GM19468 (cell line): ENCODE measurements at regions not wholly inside any gene's neighbourhood (a gene's known extent, or its start where the extent isn't known, plus 50 kb on each side); places are given as distances from the start of the nearest gene placed in this dataset.

Source experiments
- ATAC-seq: cut with Tn5 transposase; IDR thresholded peaks from one replicate; pipeline ENCODE4 v1.9.1; 2021; ENCODE audit warnings: mild to moderate bottlenecking, moderate library complexity, moderate number of reproducible peaks; ENCODE audit not compliant: unreplicated experiment; ENCODE audit errors: extremely low read depth

DNA sequence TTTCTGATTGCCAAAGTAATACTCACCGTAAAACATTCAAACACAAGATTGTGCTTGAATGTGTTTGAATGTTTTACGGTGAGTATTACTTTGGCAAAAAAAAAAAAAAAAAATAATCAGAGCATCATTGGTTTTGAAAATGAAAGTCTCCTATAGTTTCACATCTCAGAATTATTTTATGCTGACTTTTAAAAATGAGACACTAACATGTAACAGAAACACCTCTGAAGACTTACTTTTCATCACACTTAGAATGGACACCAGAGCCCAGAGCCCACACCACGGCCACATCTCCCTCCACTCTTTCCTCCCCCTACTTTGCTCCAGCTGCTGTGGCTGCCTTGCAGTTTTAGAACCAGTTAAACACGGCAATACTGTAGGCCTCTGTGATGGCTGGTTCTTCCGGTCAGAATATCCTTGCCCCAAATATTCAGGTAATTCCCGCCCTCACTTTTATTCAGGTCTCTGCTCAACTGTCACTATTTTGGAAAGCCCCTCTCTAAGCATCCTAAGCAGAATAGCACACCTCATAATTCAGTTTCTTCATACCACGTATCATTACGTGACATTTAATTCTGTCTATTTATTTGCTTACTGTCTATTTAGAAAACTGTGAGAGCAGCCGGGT is 138.9 kb upstream of the MAX start:
- no peak for ATAC-seq

DNA sequence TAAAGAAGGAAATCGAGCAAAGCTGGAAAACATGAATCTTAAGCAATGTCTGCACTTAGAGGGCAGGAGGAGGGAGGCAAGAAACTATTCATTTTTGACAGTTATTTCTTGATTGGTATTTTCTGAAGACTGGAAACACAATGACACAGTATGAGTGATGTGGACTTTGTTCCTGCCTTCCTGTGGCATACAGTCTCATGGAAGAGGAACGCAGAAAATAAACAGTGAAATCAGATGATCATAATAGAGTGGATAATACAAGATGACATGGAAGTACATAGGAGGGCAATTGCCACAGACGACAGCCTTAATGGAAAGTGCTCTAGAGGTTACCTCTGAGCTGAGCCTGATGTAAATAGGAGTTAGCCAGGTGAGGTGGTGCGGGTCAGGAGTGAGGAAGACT is 140.4 kb upstream of the MAX start:
- no peak for ATAC-seq

DNA sequence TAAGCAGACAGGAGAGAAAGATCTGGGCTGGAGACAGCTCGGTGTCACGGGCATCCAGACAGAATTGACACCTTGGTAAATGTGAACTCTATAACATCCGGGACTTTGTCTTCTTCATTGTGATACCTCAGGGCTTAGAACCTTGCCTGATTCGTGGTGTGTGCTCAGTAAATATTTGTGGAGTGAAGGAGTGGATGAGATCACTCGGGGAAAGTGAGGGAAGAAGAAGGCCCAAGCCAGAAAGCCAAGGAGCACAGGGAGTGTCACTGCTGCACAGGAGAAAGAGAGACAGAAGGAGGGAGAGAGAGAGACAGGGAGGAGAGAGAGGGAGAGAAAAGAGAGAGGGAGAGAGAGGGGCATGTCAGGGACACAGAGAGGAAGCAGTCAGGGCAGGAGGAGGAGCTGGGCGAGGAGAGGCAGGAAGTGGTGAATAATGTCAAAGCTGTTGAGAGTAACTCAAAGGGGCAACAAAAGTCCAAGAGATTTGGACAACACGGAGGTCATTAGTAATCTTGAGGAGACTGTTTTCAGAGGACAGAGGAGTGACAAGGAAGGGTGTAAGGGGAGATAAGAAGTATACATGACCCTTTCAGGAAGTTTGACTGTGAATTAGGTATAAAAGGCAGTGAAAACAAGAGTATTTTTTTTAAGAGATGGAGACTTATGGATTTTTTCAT is 141.6 kb upstream of the MAX start:
- no peak for ATAC-seq

- ATAC-seq, result no peak
Measured at GRCh38 chr14:65249471-65250161, 147.3 kb upstream of the MAX start.

DNA sequence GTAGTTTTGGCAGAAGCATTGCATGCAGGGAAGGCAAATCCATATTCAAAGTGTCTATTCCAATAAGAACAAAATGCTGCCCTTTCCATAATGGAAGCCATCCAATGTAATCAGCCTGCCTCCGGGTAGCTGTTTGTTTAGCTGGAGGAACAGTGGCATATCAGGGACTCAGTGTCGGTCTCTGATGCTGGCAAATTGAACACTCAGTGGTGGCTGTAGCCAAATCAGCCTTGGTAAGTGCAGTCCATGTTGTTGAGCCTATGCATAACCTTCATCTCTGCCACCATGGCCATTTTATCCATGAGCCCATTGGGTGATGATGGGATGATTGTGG is 147.8 kb upstream of the MAX start:
- no peak for ATAC-seq

DNA sequence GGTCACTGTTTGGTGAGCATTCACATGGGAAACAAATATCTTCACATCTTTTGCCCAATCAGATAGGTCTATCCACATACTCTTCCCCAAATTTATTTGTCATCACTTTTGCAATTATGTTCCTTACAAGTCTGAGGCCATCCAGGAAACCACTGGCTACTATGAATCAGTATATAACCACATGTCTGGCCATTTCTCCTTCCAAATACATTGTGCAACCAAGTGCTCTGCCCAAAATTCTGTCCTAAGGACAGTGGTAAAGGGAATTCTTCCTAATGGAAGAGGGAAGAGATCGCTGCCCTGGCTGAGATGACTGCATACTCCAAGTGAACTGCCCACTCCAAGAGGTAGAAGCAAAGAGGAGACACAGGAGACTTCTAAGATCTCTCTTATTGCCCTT is 148.9 kb upstream of the MAX start:
- ATAC-seq, result no peak

GRCh38 chr14:65252482-65253255 is 150.4 kb upstream of the MAX start:
- no peak for ATAC-seq

- ATAC-seq, result no peak
Measured at GRCh38 chr14:65255029-65255545, 152.8 kb upstream of the MAX start.

GRCh38 chr14:65255583-65256461 is 153.5 kb upstream of the MAX start:
- ATAC-seq, result no peak

DNA sequence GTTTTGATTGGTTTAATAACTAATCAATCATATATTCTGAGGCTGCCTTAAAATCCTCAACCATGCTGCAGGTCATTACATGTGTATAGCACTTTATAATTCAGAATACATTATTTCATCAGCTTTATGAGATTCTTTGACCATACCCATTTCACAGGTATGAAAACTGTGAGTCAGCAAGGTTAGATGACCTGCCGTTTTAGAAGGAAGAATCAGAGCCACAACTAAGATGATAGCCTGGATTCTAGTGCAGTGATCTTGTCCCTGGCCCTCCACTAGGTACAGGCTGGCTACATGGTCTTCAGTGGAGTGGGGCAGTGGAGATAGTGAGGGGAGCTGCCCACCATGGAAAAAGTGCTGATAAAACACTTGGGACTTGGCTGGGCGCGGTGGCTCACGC is 154.4 kb upstream of the MAX start:
- ATAC-seq, result no peak

DNA sequence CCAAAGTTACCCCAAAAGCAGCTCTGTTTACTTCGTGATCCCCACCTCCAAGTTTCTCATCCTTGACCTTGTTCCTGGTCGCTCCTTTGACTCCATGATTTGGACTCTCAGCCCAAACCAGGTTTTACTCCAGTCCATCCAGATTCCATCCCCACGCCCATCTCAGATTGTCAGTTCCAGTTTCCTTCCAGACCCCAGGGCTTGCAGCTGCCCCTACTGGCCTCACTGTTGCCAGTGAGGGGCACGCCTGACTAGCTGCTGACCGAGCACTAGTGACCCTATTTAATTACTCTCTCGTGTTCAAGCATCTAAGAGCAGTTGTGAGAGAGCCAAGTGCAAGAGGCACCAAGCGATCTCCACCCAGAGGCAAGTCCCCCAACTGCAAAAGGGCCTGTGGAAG is 155.1 kb upstream of the FUT8 start:
- no peak for ATAC-seq

DNA sequence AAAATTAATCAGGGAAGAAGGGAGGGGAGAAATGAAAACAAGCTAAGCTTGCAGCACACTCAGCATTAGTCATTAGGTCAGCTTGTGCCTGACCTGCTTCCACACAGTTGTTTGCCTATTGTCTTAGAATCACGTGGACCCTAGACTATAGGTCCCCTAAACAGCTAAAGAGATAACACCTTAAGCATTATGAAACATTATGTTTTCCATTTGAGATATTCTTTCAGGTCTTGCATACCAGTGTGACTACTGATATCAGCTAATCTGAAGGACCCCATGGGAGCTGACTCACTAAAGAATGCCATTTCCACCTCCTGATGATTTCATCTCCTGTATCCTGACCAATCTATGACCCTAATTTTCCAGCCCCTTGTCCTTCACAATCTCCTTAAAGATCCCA is 154.1 kb upstream of the FUT8 start:
- no peak for ATAC-seq

DNA sequence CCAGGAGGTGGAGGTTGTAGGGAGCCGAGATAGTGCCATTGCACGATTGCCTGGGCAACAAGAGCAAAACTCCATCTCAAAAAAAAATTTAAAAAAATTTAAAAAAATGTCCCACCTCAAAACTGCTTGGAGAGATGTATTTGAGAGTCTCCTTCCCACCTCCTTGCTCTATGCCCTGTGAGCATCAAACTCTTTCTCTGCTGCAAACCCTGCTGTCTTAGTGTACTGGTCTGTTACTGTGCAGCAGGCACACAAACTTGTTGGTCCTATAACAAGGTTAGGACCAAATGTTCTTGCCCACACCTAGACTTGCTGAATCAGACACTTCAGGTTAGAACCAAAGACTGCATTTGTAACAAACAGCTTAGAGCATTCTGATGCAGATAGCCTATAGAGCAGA is 153.5 kb upstream of the FUT8 start:
- no peak for ATAC-seq

DNA sequence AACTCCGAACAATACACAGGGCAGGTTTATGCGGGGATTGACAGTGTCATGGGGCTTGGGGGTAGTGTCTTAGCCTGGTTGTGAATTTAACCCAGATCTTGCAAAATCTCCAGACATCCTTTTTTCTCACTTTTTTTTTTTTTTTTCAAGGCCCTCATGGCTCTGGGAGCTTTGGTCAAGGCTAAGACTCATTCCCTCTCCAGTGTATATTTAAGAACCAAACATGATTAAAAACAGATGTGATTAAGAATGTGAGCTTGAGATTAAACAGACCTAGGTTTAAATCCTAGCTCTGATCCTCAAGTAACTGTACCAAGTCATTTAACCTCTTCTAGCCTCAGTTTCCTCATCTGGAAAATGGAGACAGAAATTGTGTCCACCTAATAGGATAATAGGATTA is 151.7 kb upstream of the FUT8 start:
- no peak for ATAC-seq

- no peak for ATAC-seq
Measured at GRCh38 chr14:65261425-65261920, 151.1 kb upstream of the FUT8 start.

DNA sequence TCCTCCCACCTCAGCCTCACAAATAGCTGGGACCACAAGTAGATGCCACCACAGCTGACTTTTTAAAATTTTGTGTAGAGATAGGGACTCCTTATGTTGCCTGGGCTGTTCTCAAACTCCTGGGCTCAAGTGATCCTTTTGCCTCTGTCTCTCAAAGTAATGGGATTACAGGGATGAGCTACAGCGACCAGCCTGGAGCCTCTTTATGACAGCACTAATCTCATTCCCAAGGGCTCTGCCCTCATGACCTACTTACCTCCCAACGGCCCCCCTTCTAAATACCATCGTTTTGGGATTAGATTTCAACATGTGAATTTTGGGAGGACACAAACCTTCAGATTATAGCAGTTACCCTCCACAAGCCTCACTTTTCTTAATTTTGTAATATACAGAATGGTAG is 150.6 kb upstream of the FUT8 start:
- no peak for ATAC-seq

- ATAC-seq, result no peak
Measured at GRCh38 chr14:65263177-65263788, 149.2 kb upstream of the FUT8 start.

DNA sequence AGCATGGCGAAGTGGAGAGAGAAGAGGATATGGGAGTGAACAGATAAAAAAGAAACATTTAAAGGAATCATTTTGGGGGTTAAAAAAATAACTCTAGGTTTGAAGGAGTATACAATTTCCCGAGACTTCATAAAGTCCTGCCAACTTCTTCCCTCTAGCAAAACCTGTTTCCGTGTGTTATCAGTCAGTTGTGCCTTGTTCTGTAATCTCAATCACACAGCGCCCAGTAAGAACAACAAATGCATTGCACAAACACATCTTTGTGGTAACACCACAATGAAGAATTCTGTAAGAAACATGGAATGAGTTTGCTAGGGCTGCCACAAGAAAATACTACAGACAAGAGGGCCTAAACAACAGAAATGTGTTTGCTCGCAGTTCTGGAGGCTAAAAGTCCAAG is 144.7 kb upstream of the FUT8 start:
- no peak for ATAC-seq

GRCh38 chr14:65268594-65268993 is 143.9 kb upstream of the FUT8 start:
- no peak for ATAC-seq
